ENCODE measurements at regions not wholly inside any gene's neighbourhood (a gene's known extent, or its start where the extent isn't known, plus 50 kb on each side); places are given as distances from the start of the nearest gene placed in this dataset.

DNA sequence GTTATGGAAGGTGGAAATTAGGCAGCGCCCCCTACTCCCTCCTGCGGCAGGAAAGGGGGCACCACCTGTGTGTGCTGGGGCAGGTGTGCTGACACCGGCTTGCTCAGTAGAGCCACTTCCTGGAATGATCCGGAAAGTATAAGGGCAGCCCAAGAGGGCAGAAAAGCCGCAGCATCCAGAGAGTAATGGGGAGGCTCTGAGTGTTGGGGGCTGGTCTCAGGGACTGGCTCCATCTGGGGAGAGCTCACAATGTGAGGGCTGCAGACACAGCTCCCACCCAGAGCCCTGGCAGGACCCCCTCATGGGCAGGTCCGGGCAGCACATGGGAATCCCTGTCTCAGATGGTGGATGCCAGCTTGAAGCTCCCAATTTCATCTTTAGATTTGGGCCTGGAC, 187.6 kb upstream of the C14orf180 start:
- H3K79me2 ChIP-seq (ENCODE audit: insufficient read depth, low read length): no peaks in the 10 kb centered on the region
- peaks cover 3% of the 10 kb centered on the region for H4K20me1 ChIP-seq (ENCODE audit: insufficient read depth, low read length)
- H3K27me3 ChIP-seq (ENCODE audit: insufficient read depth, low read length, poor library complexity): peaks cover 6% of the 10 kb centered on the region
- no peak overlapping the region for H3K4me2 ChIP-seq (ENCODE audit: insufficient read depth, low read length)
- no peak overlapping the region for H3K9ac ChIP-seq (ENCODE audit: low read depth, low read length)
- H3K4me3 ChIP-seq (ENCODE audit: low read depth in 1 of 2, low read length in 2 of 2): no peak overlapping the region
- no peaks in the 10 kb centered on the region for H3K4me1 ChIP-seq (ENCODE audit: insufficient read depth, low read length)
- no peak for ATAC-seq (ENCODE audit: insufficient read depth, low read depth)
- no peaks in the 10 kb centered on the region for H3K36me3 ChIP-seq (ENCODE audit: insufficient read depth, low read length)
- H3K27ac ChIP-seq (ENCODE audit: low read length): no peak overlapping the region
- DNase-seq: no peak
- no peak overlapping the region for H2AFZ ChIP-seq (ENCODE audit: low read depth, low read length)
- no peak for TF ChIP-seq EZH2 (IDR thresholded peaks at IDR 0.05; ENCODE audit: borderline replicate concordance, low read depth, low read length, severe bottlenecking)
- TF ChIP-seq, protein P1, sequence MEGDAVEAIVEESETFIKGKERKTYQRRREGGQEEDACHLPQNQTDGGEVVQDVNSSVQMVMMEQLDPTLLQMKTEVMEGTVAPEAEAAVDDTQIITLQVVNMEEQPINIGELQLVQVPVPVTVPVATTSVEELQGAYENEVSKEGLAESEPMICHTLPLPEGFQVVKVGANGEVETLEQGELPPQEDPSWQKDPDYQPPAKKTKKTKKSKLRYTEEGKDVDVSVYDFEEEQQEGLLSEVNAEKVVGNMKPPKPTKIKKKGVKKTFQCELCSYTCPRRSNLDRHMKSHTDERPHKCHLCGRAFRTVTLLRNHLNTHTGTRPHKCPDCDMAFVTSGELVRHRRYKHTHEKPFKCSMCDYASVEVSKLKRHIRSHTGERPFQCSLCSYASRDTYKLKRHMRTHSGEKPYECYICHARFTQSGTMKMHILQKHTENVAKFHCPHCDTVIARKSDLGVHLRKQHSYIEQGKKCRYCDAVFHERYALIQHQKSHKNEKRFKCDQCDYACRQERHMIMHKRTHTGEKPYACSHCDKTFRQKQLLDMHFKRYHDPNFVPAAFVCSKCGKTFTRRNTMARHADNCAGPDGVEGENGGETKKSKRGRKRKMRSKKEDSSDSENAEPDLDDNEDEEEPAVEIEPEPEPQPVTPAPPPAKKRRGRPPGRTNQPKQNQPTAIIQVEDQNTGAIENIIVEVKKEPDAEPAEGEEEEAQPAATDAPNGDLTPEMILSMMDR (IDR thresholded peaks at IDR 0.05; ENCODE audit: borderline replicate concordance, extremely low read depth, low read length, poor library complexity, severe bottlenecking): no peak
- no peaks in the 10 kb centered on the region for H3K9me3 ChIP-seq (ENCODE audit: insufficient read depth, low read length, severe bottlenecking)

DNA sequence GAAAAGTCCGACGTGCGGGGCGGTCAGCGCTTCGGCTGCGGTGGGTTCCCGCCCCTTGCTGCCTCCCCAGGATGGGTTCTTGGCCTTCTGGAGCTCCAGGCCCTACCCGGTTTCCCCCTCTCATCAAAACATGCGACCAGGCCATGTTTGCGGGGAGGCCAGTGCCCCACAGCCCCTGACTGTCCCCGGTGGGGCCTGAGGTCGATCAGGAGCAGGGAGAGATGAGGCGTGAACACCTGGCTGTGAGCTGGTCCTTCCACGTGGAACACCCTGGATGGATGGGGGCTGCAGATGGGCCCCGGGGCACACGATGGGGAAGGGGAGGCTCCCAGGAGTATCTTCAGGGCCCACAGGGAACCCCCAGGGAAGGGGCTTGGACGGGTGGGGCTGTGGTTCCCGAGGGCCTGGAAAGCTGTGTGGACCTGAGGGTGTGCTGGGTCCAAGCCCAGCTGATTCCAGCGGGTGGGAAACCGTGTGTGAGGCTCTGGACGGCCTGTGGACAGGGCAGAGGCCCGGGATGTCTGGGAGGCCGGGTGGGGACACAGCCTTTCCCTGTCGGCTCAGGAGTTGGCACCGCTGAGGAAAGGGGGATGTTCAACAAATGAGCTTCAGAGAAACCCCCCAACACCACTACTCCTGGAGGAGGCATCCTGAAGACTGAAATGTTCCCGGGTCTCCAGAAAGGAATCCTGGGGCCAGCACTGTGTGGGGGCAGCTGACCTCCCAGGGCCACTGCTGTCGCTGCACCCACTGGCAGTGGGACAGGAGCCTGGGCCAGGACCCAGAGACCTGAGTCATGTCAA, 187.0 kb upstream of the C14orf180 start:
- Histone ChIP-seq H4K20me1 (ENCODE audit: insufficient read depth, low read length) (peaks cover 3% of the 10 kb centered on the region), H3K36me3 (ENCODE audit: insufficient read depth, low read length) (no peaks in the 10 kb centered on the region), H3K4me2 (ENCODE audit: insufficient read depth, low read length) (no peak overlapping the region), H3K4me3 (ENCODE audit: low read depth in 1 of 2, low read length in 2 of 2) (no peak overlapping the region), H2AFZ (ENCODE audit: low read depth, low read length) (no peak overlapping the region), H3K27me3 (ENCODE audit: insufficient read depth, low read length, poor library complexity) (peaks cover 6% of the 10 kb centered on the region), H3K4me1 (ENCODE audit: insufficient read depth, low read length) (no peaks in the 10 kb centered on the region), H3K79me2 (ENCODE audit: insufficient read depth, low read length) (no peaks in the 10 kb centered on the region), H3K9ac (ENCODE audit: low read depth, low read length) (no peak overlapping the region), H3K27ac (ENCODE audit: low read length) (no peak overlapping the region), H3K9me3 (ENCODE audit: insufficient read depth, low read length, severe bottlenecking) (no peaks in the 10 kb centered on the region)
- DNase-seq (no peak), ATAC-seq (ENCODE audit: insufficient read depth, low read depth) (no peak)
- TF ChIP-seq, protein P1 (IDR thresholded peaks at IDR 0.05; ENCODE audit: borderline replicate concordance, extremely low read depth, low read length, poor library complexity, severe bottlenecking): no peak
- no peak for TF ChIP-seq EZH2 (IDR thresholded peaks at IDR 0.05; ENCODE audit: borderline replicate concordance, low read depth, low read length, severe bottlenecking)

DNA sequence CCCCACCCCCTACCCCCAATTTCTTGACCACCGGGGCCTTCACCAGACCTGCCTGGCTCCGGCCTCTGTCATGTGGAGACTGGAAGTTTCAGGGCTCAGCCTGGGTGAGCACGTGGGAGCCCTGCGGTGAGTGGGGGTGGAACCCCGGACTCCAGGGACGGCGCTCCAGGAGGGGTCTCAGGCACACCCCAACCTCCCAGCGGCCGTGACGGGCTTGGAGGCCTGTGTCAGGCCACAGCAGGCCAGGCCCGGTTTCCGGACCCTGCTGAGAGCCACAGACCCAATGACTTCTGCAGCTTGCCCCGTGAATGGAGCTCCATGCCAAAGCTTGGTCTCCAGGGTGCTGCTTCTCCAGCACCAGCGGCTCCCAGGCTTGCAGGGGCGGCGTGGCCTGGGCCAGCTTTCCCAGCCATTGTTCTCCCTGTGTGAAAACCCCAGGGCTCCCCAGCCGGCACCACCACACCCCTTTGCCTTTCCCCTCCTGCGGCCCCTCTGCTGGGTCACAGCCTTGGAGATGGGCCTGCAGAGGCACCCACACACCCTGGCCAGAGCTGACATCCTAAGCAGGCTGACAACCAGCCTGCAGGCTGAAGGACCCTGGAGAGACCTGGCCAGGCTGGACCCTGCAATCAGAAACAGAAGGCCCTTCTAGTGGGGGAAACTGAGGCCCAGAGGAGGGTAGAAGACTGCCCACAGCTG, 186.2 kb upstream of the C14orf180 start:
- ATAC-seq (ENCODE audit: insufficient read depth, low read depth): no peak
- H3K9ac ChIP-seq (ENCODE audit: low read depth, low read length): no peak overlapping the region
- no peaks in the 10 kb centered on the region for H3K36me3 ChIP-seq (ENCODE audit: insufficient read depth, low read length)
- TF ChIP-seq, protein P1 (IDR thresholded peaks at IDR 0.05; ENCODE audit: borderline replicate concordance, extremely low read depth, low read length, poor library complexity, severe bottlenecking): no peak
- no peak for TF ChIP-seq EZH2 (IDR thresholded peaks at IDR 0.05; ENCODE audit: borderline replicate concordance, low read depth, low read length, severe bottlenecking)
- peaks cover 3% of the 10 kb centered on the region for H4K20me1 ChIP-seq (ENCODE audit: insufficient read depth, low read length)
- H3K27ac ChIP-seq (ENCODE audit: low read length): no peak overlapping the region
- H3K4me1 ChIP-seq (ENCODE audit: insufficient read depth, low read length): no peaks in the 10 kb centered on the region
- H3K9me3 ChIP-seq (ENCODE audit: insufficient read depth, low read length, severe bottlenecking): no peaks in the 10 kb centered on the region
- no peak overlapping the region for H3K4me2 ChIP-seq (ENCODE audit: insufficient read depth, low read length)
- no peaks in the 10 kb centered on the region for H3K79me2 ChIP-seq (ENCODE audit: insufficient read depth, low read length)
- no peak overlapping the region for H3K4me3 ChIP-seq (ENCODE audit: low read depth in 1 of 2, low read length in 2 of 2)
- no peak overlapping the region for H2AFZ ChIP-seq (ENCODE audit: low read depth, low read length)
- peaks cover 6% of the 10 kb centered on the region for H3K27me3 ChIP-seq (ENCODE audit: insufficient read depth, low read length, poor library complexity)
- DNase-seq: peak; percentile 1
